ENCODE measurements at regions not wholly inside any gene's neighbourhood (a gene's known extent, or its start where the extent isn't known, plus 50 kb on each side); places are given as distances from the start of the nearest gene placed in this dataset.

- Histone ChIP-seq H3K4me1 (ENCODE audit: insufficient read depth, low read length) (peaks cover 6% of the 10 kb centered on the region), H3K36me3 (ENCODE audit: insufficient read depth, low read length) (no peaks in the 10 kb centered on the region), H3K9me3 (ENCODE audit: insufficient read depth, low read depth, low read length) (no peaks in the 10 kb centered on the region), H3K4me3 (ENCODE audit: low read length) (no peak overlapping the region), H3K27me3 (ENCODE audit: insufficient read depth, low read length) (no peaks in the 10 kb centered on the region), H3K27ac (ENCODE audit: low read depth, low read length) (no peak overlapping the region), H3K9ac (ENCODE audit: low read depth, low read length) (no peak overlapping the region)
- WGBS, result 95% methylated on average over 18 of the region's 18 CpGs
Observed at GRCh38 chr19:29375429-29376119, 150.2 kb upstream of the VSTM2B start.

GRCh38 chr19:29376855-29377354 is 148.9 kb upstream of the VSTM2B start:
- Histone ChIP-seq H3K36me3 (ENCODE audit: insufficient read depth, low read length) (no peaks in the 10 kb centered on the region), H3K9ac (ENCODE audit: low read depth, low read length) (no peak overlapping the region), H3K27ac (ENCODE audit: low read depth, low read length) (no peak overlapping the region), H3K9me3 (ENCODE audit: insufficient read depth, low read depth, low read length) (no peaks in the 10 kb centered on the region), H3K4me1 (ENCODE audit: insufficient read depth, low read length) (peaks cover 6% of the 10 kb centered on the region; the same call in 1 of the 2 replicates), H3K4me3 (ENCODE audit: low read length) (no peak overlapping the region), H3K27me3 (ENCODE audit: insufficient read depth, low read length) (no peaks in the 10 kb centered on the region)
- 89% methylated on average over 5 of the region's 5 CpGs for WGBS

- H3K9ac ChIP-seq (ENCODE audit: low read depth, low read length), result no peak overlapping the region
- H3K36me3 ChIP-seq (ENCODE audit: insufficient read depth, low read length), result no peaks in the 10 kb centered on the region
- H3K4me3 ChIP-seq (ENCODE audit: low read length), result no peak overlapping the region
- peaks cover 6% of the 10 kb centered on the region; the same call in 1 of the 2 replicates for H3K4me1 ChIP-seq (ENCODE audit: insufficient read depth, low read length)
- 94% methylated on average over 4 of the region's 4 CpGs for WGBS
- H3K9me3 ChIP-seq (ENCODE audit: insufficient read depth, low read depth, low read length), result no peaks in the 10 kb centered on the region
- no peak overlapping the region for H3K27ac ChIP-seq (ENCODE audit: low read depth, low read length)
- H3K27me3 ChIP-seq (ENCODE audit: insufficient read depth, low read length), result no peaks in the 10 kb centered on the region
Observed at GRCh38 chr19:29378126-29378525, 147.7 kb upstream of the VSTM2B start.

- Histone ChIP-seq H3K27ac (ENCODE audit: low read depth, low read length) (no peak overlapping the region), H3K36me3 (ENCODE audit: insufficient read depth, low read length) (no peaks in the 10 kb centered on the region), H3K9me3 (ENCODE audit: insufficient read depth, low read depth, low read length) (no peaks in the 10 kb centered on the region), H3K27me3 (ENCODE audit: insufficient read depth, low read length) (no peaks in the 10 kb centered on the region), H3K9ac (ENCODE audit: low read depth, low read length) (no peak overlapping the region), H3K4me1 (ENCODE audit: insufficient read depth, low read length) (peaks cover 6% of the 10 kb centered on the region; the same call in 1 of the 2 replicates), H3K4me3 (ENCODE audit: low read length) (no peak overlapping the region)
- WGBS, result 84% methylated on average over 5 of the region's 5 CpGs
Observed at GRCh38 chr19:29378543-29379080, 147.2 kb upstream of the VSTM2B start.

GRCh38 chr19:29379257-29380021 is 146.4 kb upstream of the VSTM2B start:
- no peaks in the 10 kb centered on the region for H3K36me3 ChIP-seq (ENCODE audit: insufficient read depth, low read length)
- no peaks in the 10 kb centered on the region for H3K27me3 ChIP-seq (ENCODE audit: insufficient read depth, low read length)
- no peak overlapping the region for H3K9ac ChIP-seq (ENCODE audit: low read depth, low read length)
- no peak overlapping the region for H3K4me3 ChIP-seq (ENCODE audit: low read length)
- no peak overlapping the region for H3K27ac ChIP-seq (ENCODE audit: low read depth, low read length)
- 90% methylated on average over 12 of the region's 13 CpGs for WGBS
- peaks cover 6% of the 10 kb centered on the region; the same call in 1 of the 2 replicates for H3K4me1 ChIP-seq (ENCODE audit: insufficient read depth, low read length)
- no peaks in the 10 kb centered on the region for H3K9me3 ChIP-seq (ENCODE audit: insufficient read depth, low read depth, low read length)

- Histone ChIP-seq H3K36me3 (ENCODE audit: insufficient read depth, low read length) (no peaks in the 10 kb centered on the region), H3K4me1 (ENCODE audit: insufficient read depth, low read length) (peaks cover 6% of the 10 kb centered on the region; the same call in 1 of the 2 replicates), H3K4me3 (ENCODE audit: low read length) (no peak overlapping the region), H3K27me3 (ENCODE audit: insufficient read depth, low read length) (no peaks in the 10 kb centered on the region), H3K27ac (ENCODE audit: low read depth, low read length) (no peak overlapping the region), H3K9ac (ENCODE audit: low read depth, low read length) (no peak overlapping the region), H3K9me3 (ENCODE audit: insufficient read depth, low read depth, low read length) (no peaks in the 10 kb centered on the region)
- WGBS, result 95% methylated on average over 5 of the region's 5 CpGs
Observed at GRCh38 chr19:29380581-29380980, 145.2 kb upstream of the VSTM2B start.

- H3K27ac ChIP-seq (ENCODE audit: low read depth, low read length), result no peak overlapping the region
- H3K4me3 ChIP-seq (ENCODE audit: low read length), result no peak overlapping the region
- H3K9ac ChIP-seq (ENCODE audit: low read depth, low read length), result no peak overlapping the region
- no peaks in the 10 kb centered on the region for H3K36me3 ChIP-seq (ENCODE audit: insufficient read depth, low read length)
- H3K4me1 ChIP-seq (ENCODE audit: insufficient read depth, low read length), result peaks cover 6% of the 10 kb centered on the region; the same call in 1 of the 2 replicates
- WGBS, result 93% methylated on average over 17 of the region's 17 CpGs
- no peaks in the 10 kb centered on the region for H3K27me3 ChIP-seq (ENCODE audit: insufficient read depth, low read length)
- no peaks in the 10 kb centered on the region for H3K9me3 ChIP-seq (ENCODE audit: insufficient read depth, low read depth, low read length)
Observed at GRCh38 chr19:29381353-29382203, 144.2 kb upstream of the VSTM2B start.

GRCh38 chr19:29383696-29384095 is 142.1 kb upstream of the VSTM2B start:
- no peak overlapping the region for H3K4me3 ChIP-seq (ENCODE audit: low read length)
- WGBS, result 88% methylated on average over 6 of the region's 6 CpGs
- H3K27ac ChIP-seq (ENCODE audit: low read depth, low read length), result no peak overlapping the region
- no peaks in the 10 kb centered on the region for H3K9me3 ChIP-seq (ENCODE audit: insufficient read depth, low read depth, low read length)
- no peaks in the 10 kb centered on the region for H3K36me3 ChIP-seq (ENCODE audit: insufficient read depth, low read length)
- no peak overlapping the region for H3K9ac ChIP-seq (ENCODE audit: low read depth, low read length)
- peaks cover 6% of the 10 kb centered on the region; the same call in 1 of the 2 replicates for H3K4me1 ChIP-seq (ENCODE audit: insufficient read depth, low read length)
- no peaks in the 10 kb centered on the region for H3K27me3 ChIP-seq (ENCODE audit: insufficient read depth, low read length)

GRCh38 chr19:29384656-29385055 is 141.1 kb upstream of the VSTM2B start:
- no peaks in the 10 kb centered on the region for H3K36me3 ChIP-seq (ENCODE audit: insufficient read depth, low read length)
- no peak overlapping the region for H3K27ac ChIP-seq (ENCODE audit: low read depth, low read length)
- H3K4me3 ChIP-seq (ENCODE audit: low read length), result no peak overlapping the region
- no peaks in the 10 kb centered on the region for H3K27me3 ChIP-seq (ENCODE audit: insufficient read depth, low read length)
- H3K4me1 ChIP-seq (ENCODE audit: insufficient read depth, low read length), result peaks cover 5% of the 10 kb centered on the region; the same call in 1 of the 2 replicates
- no peak overlapping the region for H3K9ac ChIP-seq (ENCODE audit: low read depth, low read length)
- WGBS, result 77% methylated on average over 8 of the region's 8 CpGs
- H3K9me3 ChIP-seq (ENCODE audit: insufficient read depth, low read depth, low read length), result no peaks in the 10 kb centered on the region

GRCh38 chr19:29385191-29385795 is 140.5 kb upstream of the VSTM2B start:
- no peak overlapping the region for H3K27ac ChIP-seq (ENCODE audit: low read depth, low read length)
- no peaks in the 10 kb centered on the region for H3K36me3 ChIP-seq (ENCODE audit: insufficient read depth, low read length)
- H3K4me1 ChIP-seq (ENCODE audit: insufficient read depth, low read length), result no peaks in the 10 kb centered on the region
- H3K9me3 ChIP-seq (ENCODE audit: insufficient read depth, low read depth, low read length), result no peaks in the 10 kb centered on the region
- H3K9ac ChIP-seq (ENCODE audit: low read depth, low read length), result no peak overlapping the region
- WGBS, result 94% methylated on average over 13 of the region's 13 CpGs
- H3K27me3 ChIP-seq (ENCODE audit: insufficient read depth, low read length), result no peaks in the 10 kb centered on the region
- no peak overlapping the region for H3K4me3 ChIP-seq (ENCODE audit: low read length)
